ENCODE measurements at regions not wholly inside any gene's neighbourhood (a gene's known extent, or its start where the extent isn't known, plus 50 kb on each side); places are given as distances from the start of the nearest gene placed in this dataset.
A peak's percentile ranks its signal among the peaks of the same experiment; 100 is the strongest.

DNA sequence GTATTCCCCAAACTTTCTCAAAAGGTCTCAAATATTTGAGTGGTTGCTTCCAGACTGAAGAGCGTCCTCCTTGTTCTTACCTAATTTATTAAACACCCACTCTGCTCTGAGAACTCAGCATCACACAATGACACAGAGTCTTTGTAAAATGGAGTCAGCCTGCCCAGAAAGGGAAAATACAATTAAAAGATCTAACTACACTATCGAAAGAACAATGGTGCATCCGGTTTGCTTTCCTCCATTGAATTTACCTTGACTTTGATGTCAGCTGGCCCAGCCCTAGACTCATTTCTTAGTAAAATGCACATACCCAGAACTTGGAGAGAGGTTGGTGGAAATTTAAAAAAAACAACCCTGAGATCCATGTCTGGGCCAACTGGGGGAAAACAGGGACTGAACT, 120.7 kb upstream of the SERP2 start:
- no peaks in the 10 kb centered on the region for H3K27me3 ChIP-seq (ENCODE audit: control insufficient read depth, insufficient read depth, low read length)
- H3K36me3 ChIP-seq (ENCODE audit: control insufficient read depth, insufficient read depth, low read length) = no peaks in the 10 kb centered on the region
- no peak overlapping the region for H2AFZ ChIP-seq (ENCODE audit: low read length)
- H3K4me2 ChIP-seq (ENCODE audit: extremely low read depth, insufficient read depth, low read length) = no peak overlapping the region
- no peaks in the 10 kb centered on the region for H3K9me3 ChIP-seq (ENCODE audit: control insufficient read depth, insufficient read depth, low read depth, low read length)
- no peaks in the 10 kb centered on the region for H4K20me1 ChIP-seq (ENCODE audit: control insufficient read depth, extremely low read depth, insufficient read depth, low read length)
- H3K27ac ChIP-seq (ENCODE audit: insufficient read depth, low read length) = no peak overlapping the region
- no peak for TF ChIP-seq EZH2 (IDR thresholded peaks at IDR 0.05; ENCODE audit: low read length, missing control alignments)
- TF ChIP-seq, protein P1, sequence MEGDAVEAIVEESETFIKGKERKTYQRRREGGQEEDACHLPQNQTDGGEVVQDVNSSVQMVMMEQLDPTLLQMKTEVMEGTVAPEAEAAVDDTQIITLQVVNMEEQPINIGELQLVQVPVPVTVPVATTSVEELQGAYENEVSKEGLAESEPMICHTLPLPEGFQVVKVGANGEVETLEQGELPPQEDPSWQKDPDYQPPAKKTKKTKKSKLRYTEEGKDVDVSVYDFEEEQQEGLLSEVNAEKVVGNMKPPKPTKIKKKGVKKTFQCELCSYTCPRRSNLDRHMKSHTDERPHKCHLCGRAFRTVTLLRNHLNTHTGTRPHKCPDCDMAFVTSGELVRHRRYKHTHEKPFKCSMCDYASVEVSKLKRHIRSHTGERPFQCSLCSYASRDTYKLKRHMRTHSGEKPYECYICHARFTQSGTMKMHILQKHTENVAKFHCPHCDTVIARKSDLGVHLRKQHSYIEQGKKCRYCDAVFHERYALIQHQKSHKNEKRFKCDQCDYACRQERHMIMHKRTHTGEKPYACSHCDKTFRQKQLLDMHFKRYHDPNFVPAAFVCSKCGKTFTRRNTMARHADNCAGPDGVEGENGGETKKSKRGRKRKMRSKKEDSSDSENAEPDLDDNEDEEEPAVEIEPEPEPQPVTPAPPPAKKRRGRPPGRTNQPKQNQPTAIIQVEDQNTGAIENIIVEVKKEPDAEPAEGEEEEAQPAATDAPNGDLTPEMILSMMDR (conservative IDR thresholded peaks at IDR 0.05 in 1 of 2, IDR thresholded peaks at IDR 0.05 in 1 of 2; ENCODE audit: low read depth in 1 of 2, low read length in 2 of 2) = no peak
- no peak overlapping the region for H3K9ac ChIP-seq (ENCODE audit: insufficient read depth, low read length)
- H3K4me1 ChIP-seq (ENCODE audit: control insufficient read depth, extremely low read depth, insufficient read depth, low read length) = peaks cover 4% of the 10 kb centered on the region
- no peaks in the 10 kb centered on the region for H3K79me2 ChIP-seq (ENCODE audit: control insufficient read depth, insufficient read depth, low read length)
- no peak overlapping the region for H3K4me3 ChIP-seq (replicated peaks in 1 of 4; ENCODE audit: control extremely low read depth in 1 of 4, insufficient read depth in 1 of 4, low read depth in 3 of 4, low read length in 4 of 4)
- DNase-seq (ENCODE audit: low read depth in 2 of 2) = no peak

DNA sequence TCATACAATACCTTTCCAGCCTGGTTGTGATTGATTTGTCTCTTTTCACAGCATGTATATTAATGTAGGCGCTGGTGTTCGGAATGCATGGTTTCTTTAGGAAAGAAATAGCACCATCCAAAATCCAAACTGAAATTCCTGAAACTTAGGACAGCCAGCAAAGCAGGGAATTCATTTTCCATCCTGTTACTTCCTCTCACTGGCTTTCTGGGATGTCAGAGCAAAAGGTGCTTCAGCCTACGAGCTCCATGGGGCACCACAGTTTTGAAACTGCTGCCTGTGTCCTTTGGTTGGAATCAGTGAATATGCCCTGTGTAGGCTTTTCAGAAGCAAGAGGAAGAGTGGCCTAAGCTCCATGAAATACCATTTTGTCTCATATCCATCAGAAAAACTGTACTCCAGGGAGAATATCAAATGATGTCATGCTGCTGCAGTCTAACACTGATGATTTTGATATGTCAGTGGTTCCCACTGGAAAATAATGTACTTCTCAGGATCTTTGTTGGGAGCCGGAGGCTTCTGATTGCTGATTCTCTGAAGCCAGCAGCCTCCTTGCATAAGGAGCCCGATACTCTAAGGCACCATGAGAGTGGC, 117.8 kb upstream of the SERP2 start:
- Histone ChIP-seq H4K20me1 (ENCODE audit: control insufficient read depth, extremely low read depth, insufficient read depth, low read length) (no peaks in the 10 kb centered on the region), H3K36me3 (ENCODE audit: control insufficient read depth, insufficient read depth, low read length) (no peaks in the 10 kb centered on the region), H3K79me2 (ENCODE audit: control insufficient read depth, insufficient read depth, low read length) (no peaks in the 10 kb centered on the region), H3K9ac (ENCODE audit: insufficient read depth, low read length) (no peak overlapping the region), H3K4me3 (replicated peaks in 1 of 4; ENCODE audit: control extremely low read depth in 1 of 4, insufficient read depth in 1 of 4, low read depth in 3 of 4, low read length in 4 of 4) (no peak overlapping the region), H3K27me3 (ENCODE audit: control insufficient read depth, insufficient read depth, low read length) (no peaks in the 10 kb centered on the region), H3K4me2 (ENCODE audit: extremely low read depth, insufficient read depth, low read length) (no peak overlapping the region), H3K27ac (ENCODE audit: insufficient read depth, low read length) (no peak overlapping the region), H3K4me1 (ENCODE audit: control insufficient read depth, extremely low read depth, insufficient read depth, low read length) (peaks cover 7% of the 10 kb centered on the region), H3K9me3 (ENCODE audit: control insufficient read depth, insufficient read depth, low read depth, low read length) (no peaks in the 10 kb centered on the region), H2AFZ (ENCODE audit: low read length) (no peak overlapping the region)
- no peak for DNase-seq (ENCODE audit: low read depth in 2 of 2)
- no peak for TF ChIP-seq EZH2 (IDR thresholded peaks at IDR 0.05; ENCODE audit: low read length, missing control alignments)
- TF ChIP-seq, protein P1 (conservative IDR thresholded peaks at IDR 0.05 in 1 of 2, IDR thresholded peaks at IDR 0.05 in 1 of 2; ENCODE audit: low read depth in 1 of 2, low read length in 2 of 2) = no peak

DNA sequence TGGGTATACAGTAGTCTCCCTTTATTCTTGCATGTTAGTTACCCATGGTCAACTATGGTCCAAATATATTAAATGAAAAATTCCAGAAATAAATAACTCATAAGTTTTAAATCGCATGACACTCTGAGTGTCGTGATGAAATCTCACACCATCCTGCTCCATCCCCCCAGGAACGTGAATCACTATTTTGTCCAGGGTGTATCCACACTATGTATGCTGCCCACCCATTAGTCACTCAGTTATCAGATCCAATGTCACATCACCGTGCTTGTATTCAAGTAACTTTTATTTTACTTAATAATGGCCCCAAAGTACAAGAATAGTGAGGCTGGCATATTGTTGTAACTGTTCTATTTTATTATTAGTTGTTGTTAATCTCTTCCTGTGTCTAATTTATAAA, 115.8 kb upstream of the SERP2 start:
- H3K4me1 ChIP-seq (ENCODE audit: control insufficient read depth, extremely low read depth, insufficient read depth, low read length) = peaks cover 7% of the 10 kb centered on the region
- no peak overlapping the region for H3K4me2 ChIP-seq (ENCODE audit: extremely low read depth, insufficient read depth, low read length)
- H2AFZ ChIP-seq (ENCODE audit: low read length) = no peak overlapping the region
- H3K27me3 ChIP-seq (ENCODE audit: control insufficient read depth, insufficient read depth, low read length) = no peaks in the 10 kb centered on the region
- no peaks in the 10 kb centered on the region for H3K36me3 ChIP-seq (ENCODE audit: control insufficient read depth, insufficient read depth, low read length)
- peak in 1 of 2 donors; percentile 58 for DNase-seq (ENCODE audit: low read depth in 2 of 2)
- no peaks in the 10 kb centered on the region for H4K20me1 ChIP-seq (ENCODE audit: control insufficient read depth, extremely low read depth, insufficient read depth, low read length)
- no peak overlapping the region for H3K27ac ChIP-seq (ENCODE audit: insufficient read depth, low read length)
- no peak overlapping the region for H3K9ac ChIP-seq (ENCODE audit: insufficient read depth, low read length)
- H3K4me3 ChIP-seq (replicated peaks in 1 of 4; ENCODE audit: control extremely low read depth in 1 of 4, insufficient read depth in 1 of 4, low read depth in 3 of 4, low read length in 4 of 4) = no peak overlapping the region
- no peak for TF ChIP-seq EZH2 (IDR thresholded peaks at IDR 0.05; ENCODE audit: low read length, missing control alignments)
- TF ChIP-seq, protein P1 (conservative IDR thresholded peaks at IDR 0.05 in 1 of 2, IDR thresholded peaks at IDR 0.05 in 1 of 2; ENCODE audit: low read depth in 1 of 2, low read length in 2 of 2) = no peak
- no peaks in the 10 kb centered on the region for H3K9me3 ChIP-seq (ENCODE audit: control insufficient read depth, insufficient read depth, low read depth, low read length)
- H3K79me2 ChIP-seq (ENCODE audit: control insufficient read depth, insufficient read depth, low read length) = no peaks in the 10 kb centered on the region

Data from fibroblast of lung (primary cell).